ENCODE measurements at regions not wholly inside any gene's neighbourhood (a gene's known extent, or its start where the extent isn't known, plus 50 kb on each side); places are given as distances from the start of the nearest gene placed in this dataset.

DNA sequence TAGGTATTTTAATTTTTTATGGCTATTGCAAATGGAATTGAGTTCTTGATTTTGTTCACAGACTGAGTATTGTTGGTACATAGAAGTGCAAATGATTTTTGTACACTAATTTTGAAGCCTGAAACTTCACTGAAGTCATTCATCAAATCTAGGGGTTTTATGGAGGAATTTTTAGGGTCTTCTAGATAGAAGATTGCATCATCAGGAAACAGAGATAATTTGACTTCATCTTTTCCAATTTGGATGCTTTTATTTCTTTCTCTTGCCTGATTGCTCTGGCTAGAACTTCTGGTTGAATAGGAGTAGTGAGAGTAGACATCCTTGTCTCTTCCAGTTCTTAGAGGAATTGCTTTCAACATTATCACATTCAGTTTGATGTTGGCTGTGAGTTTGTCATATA, 58.2 kb upstream of the SNCAIP start:
- no peaks in the 10 kb centered on the region for H3K4me1 ChIP-seq (ENCODE audit: insufficient read depth, low read length)
- H2AFZ ChIP-seq (ENCODE audit: low read length) = no peak overlapping the region
- no peak overlapping the region for H3K14ac ChIP-seq (ENCODE audit: insufficient read depth, low read length)
- no peaks in the 10 kb centered on the region for H3K79me2 ChIP-seq (ENCODE audit: insufficient read depth, low read length)
- H2BK5ac ChIP-seq (ENCODE audit: insufficient read length, low read length) = no peak overlapping the region
- peaks cover 0 to 35% (median 8%) of the 10 kb centered on the region in 3 experiments; a peak in 6 of 7 replicates for H3K36me3 Mint-ChIP-seq (ENCODE audit: insufficient read depth in 1 of 3, low read depth in 3 of 3)
- H3K56ac ChIP-seq (ENCODE audit: insufficient read length, low read depth, low read length) = no peak overlapping the region
- no peaks in the 10 kb centered on the region for H3K27me3 ChIP-seq (ENCODE audit: insufficient read depth, low read length)
- H3K4me2 ChIP-seq (ENCODE audit: insufficient read depth, insufficient read length, low read length) = no peak overlapping the region
- H3K27ac Mint-ChIP-seq = no peak overlapping the region
- no peak overlapping the region for H3K4me3 Mint-ChIP-seq
- no peaks in the 10 kb centered on the region for H4K20me1 ChIP-seq (ENCODE audit: control insufficient read depth, insufficient read depth, insufficient read length)
- no peaks in the 10 kb centered on the region for H3K9me3 ChIP-seq (ENCODE audit: control insufficient read depth, low read depth, low read length)
- DNase-seq = no peak
- peaks cover 3 to 6% of the 10 kb centered on the region in 2 experiments; a peak in 2 of 4 replicates for H3K4me1 Mint-ChIP-seq
- H4K5ac ChIP-seq (ENCODE audit: insufficient read length, low read depth, low read length) = no peak overlapping the region
- H2BK12ac ChIP-seq (ENCODE audit: insufficient read length, low read depth, low read length) = no peak overlapping the region
- no peak overlapping the region for H4K91ac ChIP-seq (ENCODE audit: insufficient read length, low read depth, low read length)
- H3K79me1 ChIP-seq (ENCODE audit: insufficient read depth, low read depth, low read length, poor library complexity, severe bottlenecking) = no peaks in the 10 kb centered on the region
- no peak overlapping the region for H3K9ac ChIP-seq (ENCODE audit: extremely low read depth, insufficient read length, low read length)
- no peak overlapping the region for H3K4ac ChIP-seq (ENCODE audit: low read depth, low read length)
- H3K27me3 Mint-ChIP-seq (ENCODE audit: low read depth) = no peaks in the 10 kb centered on the region
- no peak for TF ChIP-seq CTCF (conservative IDR thresholded peaks at IDR 0.05)
- no peaks in the 10 kb centered on the region for H3K23me2 ChIP-seq (ENCODE audit: insufficient read length, low read depth, low read length, poor library complexity, severe bottlenecking)
- peaks cover 35 to 43% of the 10 kb centered on the region in 2 experiments for H3K9me3 Mint-ChIP-seq
- no peak overlapping the region for H2BK20ac ChIP-seq (ENCODE audit: low read depth, low read length, poor library complexity, severe bottlenecking)
- no peak overlapping the region for H2BK15ac ChIP-seq (ENCODE audit: low read depth, low read length)
- no peak overlapping the region for H3K18ac ChIP-seq (ENCODE audit: insufficient read length, low read depth, low read length)
- H3K27ac ChIP-seq (ENCODE audit: insufficient read length, low read depth, low read length) = no peak overlapping the region
- no peak overlapping the region for H4K8ac ChIP-seq (replicated peaks; ENCODE audit: insufficient read length, low read depth, low read length)
- H2AK5ac ChIP-seq (ENCODE audit: insufficient read length, low read length) = no peak overlapping the region
- H3K23ac ChIP-seq (ENCODE audit: insufficient read length, low read depth, low read length) = no peak overlapping the region
- H2BK120ac ChIP-seq (ENCODE audit: low read depth, low read length, poor library complexity, severe bottlenecking) = no peak overlapping the region
- no peak overlapping the region for H3T11ph ChIP-seq (ENCODE audit: low read length)

All from H9 (cell line).